Stimulated activated CD8-positive, alpha-beta memory T cell treated with anti-CD3 and anti-CD28 coated beads, Interleukin-4, amount 100 ng/mL, for 48 hours (primary cell): ENCODE measurements at regions not wholly inside any gene's neighbourhood (a gene's known extent, or its start where the extent isn't known, plus 50 kb on each side); places are given as distances from the start of the nearest gene placed in this dataset.
"Not testable (repeated sequence)": the region's sequence is repeated elsewhere in the genome, so short reads cannot be mapped to it uniquely, and the experiment has no call there.

Experiments used
- DNase-seq: peaks from one replicate; pipeline ENCODE4 v3.0.0-alpha.2; 2020

DNA sequence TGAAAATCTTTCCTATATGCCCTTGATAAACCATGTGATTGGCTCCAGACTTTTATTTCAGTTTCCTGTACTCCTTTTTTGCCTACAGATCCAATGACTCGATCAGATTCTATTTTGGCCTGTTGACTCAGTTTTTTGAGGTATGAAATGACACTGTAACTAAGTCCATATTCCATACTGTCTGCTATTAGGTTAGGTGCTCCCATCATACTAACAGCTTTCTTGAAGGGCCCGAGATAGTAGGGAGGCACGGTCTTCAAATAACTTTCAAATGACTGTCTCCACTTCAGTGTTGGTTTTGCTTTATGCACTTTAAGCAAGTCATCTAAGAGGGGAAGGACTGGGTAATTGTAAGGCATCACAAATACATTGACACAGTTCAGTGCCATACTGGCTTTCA is 295.4 kb upstream of the DAB2 start:
- no peak for DNase-seq

GRCh38 chr5:39717176-39717897 is 292.6 kb upstream of the DAB2 start:
- DNase-seq = no peak

- DNase-seq = peak; percentile 29
Measured at GRCh38 chr5:39716532-39717028, 291.8 kb upstream of the DAB2 start.

DNA sequence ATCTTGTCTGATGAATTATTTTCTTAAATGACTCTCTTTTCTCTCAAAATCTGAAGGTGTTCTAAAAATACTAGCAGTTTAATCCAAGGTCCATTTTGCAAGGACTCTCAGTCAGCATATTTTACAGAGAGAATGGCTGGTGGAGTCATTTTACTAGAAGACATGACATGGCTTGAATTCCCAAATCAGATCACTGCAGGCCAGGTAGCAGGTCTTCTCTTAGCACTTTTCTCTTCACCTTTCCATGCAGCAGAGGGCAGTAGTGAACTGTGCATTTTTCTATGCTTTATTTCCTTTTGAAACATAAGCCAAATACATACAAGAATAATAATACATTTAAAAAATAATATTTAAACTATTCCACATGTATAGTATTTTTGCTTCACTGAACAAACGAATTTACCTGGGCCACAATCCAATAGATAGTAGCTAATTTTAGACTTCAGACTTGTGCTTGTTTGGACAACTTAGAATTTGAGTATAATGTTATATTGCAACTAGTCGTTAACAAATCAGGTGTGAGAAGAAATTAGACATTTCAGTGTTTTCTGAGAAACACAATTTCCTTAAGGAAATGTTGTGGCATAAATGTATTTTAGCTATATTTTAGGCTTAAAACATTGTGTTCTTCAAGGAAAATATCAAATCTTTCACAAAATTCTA is 289.4 kb upstream of the DAB2 start:
- peak; percentile 43 for DNase-seq

GRCh38 chr5:39713250-39713916 is 288.6 kb upstream of the DAB2 start:
- DNase-seq = no peak

DNA sequence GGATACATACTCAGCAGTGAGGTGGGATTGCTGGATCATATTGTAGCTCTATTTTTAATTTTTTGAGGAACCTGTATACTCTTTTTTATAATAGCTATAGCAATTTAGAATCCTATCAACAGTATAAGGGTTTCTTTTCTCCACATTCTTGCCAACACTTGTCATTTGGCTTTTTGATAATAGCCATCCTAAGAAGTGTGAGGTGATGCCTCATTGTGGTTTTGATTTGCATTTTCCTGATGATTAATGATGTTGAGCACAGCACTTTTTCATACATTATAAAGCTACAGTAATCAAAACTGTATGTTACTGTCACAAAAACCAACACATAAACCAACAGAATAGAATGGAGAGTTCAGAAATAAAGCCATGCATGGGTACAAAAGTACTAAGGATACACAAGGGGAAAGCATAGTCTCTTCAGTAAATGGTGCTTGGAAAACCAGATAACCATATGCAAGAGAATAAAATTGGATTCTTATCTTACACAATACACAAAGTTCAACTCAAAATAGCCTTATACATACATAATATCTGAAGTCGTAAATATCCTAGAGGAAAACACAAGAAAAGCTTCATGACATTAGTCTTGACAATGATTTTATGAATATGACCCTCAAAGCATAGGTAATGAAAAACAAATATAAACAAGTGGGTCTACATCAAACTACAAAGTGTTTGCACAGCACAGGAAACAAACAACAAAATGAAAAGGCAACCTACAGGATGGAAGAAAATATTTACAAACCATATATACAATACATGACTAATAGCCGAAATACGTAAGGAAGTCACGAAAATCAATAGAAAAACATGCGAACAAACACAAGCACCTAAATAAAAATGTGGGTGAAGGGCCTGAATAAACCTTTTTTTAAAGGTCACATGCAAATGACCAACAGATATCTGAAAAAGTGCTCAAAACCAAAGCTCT is 287.8 kb upstream of the DAB2 start:
- DNase-seq = no peak

GRCh38 chr5:39711821-39712220 is 287.0 kb upstream of the DAB2 start:
- DNase-seq = no peak

- DNase-seq = no peak
Measured at GRCh38 chr5:39709032-39709431, 284.3 kb upstream of the DAB2 start.

DNA sequence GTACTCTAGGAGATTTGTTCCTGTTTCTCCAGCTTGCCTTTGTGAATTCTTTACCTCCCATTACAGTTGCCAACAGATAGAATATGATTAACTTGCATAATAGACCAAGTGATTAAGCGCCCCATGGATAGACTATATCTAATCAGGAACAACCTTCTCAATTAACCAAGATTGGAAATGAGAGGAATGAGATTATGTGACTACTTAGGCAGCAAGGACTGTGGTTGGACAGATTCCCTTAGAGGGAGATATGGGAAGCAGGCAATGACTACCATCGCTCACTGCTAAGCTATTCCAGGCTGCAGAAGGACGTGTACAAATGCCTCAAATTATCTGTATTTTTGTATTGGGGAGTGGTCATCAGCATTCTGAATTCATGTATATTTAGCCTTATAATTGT is 278.1 kb upstream of the DAB2 start:
- no peak for DNase-seq

DNA sequence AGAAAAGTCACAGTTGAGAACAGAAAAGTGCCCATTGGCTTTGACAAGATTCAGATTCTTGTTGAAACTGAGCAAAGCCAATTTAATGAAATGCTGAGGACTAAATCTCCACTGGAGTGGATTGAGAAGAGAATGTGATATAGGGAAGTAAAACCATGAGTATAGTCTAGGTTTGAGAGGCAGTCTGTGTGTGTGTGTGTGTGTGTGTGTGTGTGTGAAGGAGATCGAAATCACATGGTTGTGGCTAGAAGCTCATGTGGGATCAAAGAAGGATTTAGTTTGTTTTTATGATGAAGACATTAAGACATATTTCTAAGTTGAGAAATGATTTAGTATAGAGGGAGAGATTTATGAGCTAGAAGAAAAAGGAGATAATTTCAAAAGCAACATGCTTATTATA is 275.7 kb upstream of the DAB2 start:
- no peak for DNase-seq

- no peak for DNase-seq
Measured at GRCh38 chr5:39698838-39699560, 274.2 kb upstream of the DAB2 start.

- DNase-seq = no peak
Measured at GRCh38 chr5:39697881-39698280, 273.1 kb upstream of the DAB2 start.

GRCh38 chr5:39696672-39697398 is 272.1 kb upstream of the DAB2 start:
- DNase-seq = no peak

- no peak for DNase-seq
Measured at GRCh38 chr5:39691993-39692392, 267.2 kb upstream of the DAB2 start.

GRCh38 chr5:39691136-39691535 is 266.4 kb upstream of the DAB2 start:
- no peak for DNase-seq

DNA sequence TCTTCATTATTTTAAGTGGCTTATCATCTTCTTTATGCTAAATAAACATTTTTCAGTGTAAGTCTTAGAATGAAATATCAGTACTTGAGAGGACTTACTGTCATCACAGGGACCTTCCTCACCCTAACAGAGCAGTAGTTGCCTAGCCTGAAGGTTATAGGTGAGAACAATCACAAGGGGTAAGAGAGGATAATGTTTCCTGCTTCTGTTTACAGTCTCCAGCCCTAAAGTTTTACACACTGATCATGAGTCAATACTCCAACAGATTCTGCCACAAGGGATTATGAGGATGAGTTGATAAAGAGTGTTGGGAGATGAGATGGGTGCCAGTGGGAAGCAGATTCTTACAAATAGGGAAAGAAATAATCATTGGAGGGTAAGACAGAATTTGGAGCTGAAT is 265.1 kb upstream of the DAB2 start:
- DNase-seq = no peak

GRCh38 chr5:39687924-39688323 is 263.1 kb upstream of the DAB2 start:
- DNase-seq = not testable (repeated sequence)

DNA sequence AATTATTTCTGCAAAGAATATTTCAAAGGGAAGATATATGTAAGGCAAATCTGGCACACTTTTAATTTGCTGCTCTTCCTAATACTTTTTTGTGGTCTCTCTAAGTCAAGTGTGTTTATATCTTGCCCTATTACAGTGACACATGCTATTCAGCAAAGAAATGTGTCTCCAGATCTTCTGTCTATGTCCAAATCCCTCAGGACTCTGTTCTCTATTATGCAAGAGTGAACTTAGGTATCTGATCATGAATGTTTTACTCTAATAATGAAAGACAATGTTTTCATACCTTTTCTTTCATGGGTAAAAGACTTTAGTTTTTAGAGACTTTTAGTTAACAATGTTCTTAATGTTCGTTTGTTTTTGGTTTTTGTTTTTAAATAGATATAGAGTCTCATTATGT is 255.4 kb upstream of the DAB2 start:
- no peak for DNase-seq

DNA sequence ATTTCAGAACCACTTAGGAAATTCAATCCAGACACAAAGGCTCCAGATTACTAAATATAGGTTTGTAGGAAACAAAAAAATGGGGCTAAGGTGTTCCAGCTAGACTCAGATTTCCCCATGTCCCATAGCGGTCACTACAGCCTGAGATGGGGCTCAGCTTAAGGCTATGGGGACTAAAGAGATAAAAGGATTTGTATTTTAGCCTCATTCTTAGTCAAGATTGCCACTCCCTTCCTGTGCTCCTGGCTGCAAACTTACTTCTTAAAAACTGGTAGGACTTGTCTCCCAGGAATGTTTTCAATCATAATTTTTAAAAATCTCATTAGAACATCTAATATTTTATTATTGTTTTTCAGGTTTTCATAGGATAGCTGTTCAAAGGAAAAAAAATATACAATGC is 253.8 kb upstream of the DAB2 start:
- DNase-seq = no peak

- DNase-seq = no peak
Measured at GRCh38 chr5:39675676-39676075, 250.9 kb upstream of the DAB2 start.
